OCI-LY1 (cell line): ENCODE measurements at regions not wholly inside any gene's neighbourhood (a gene's known extent, or its start where the extent isn't known, plus 50 kb on each side); places are given as distances from the start of the nearest gene placed in this dataset.

ENCODE experiments used
- H2AFZ ChIP-seq: fragments of 200-600 bp; sonication (generic), shearing (Covaris generic); 2 replicates; pipeline ENCODE4 v1.6.0; 2014; ENCODE audit warnings: antibody characterized with exemption, mild to moderate bottlenecking, low read length
- H3F3A ChIP-seq: fragments of 200-600 bp; sonication (generic), shearing (Covaris generic); 2 replicates; pipeline ENCODE4 v1.6.0; 2014; ENCODE audit warnings: mild to moderate bottlenecking, antibody characterized with exemption, low read length, moderate library complexity; ENCODE audit not compliant: insufficient read depth
- H3K27ac ChIP-seq: fragments of 200-600 bp; sonication (generic); 2 replicates; pipeline ENCODE4 v1.5.1; 2014; ENCODE audit warnings: low read length, mixed run types, mild to moderate bottlenecking, low read depth; ENCODE audit not compliant: poor library complexity, severe bottlenecking
- H3K27me3 ChIP-seq: fragments of 200-600 bp; sonication (generic); 2 replicates; pipeline ENCODE4 v1.6.0; 2014; ENCODE audit warnings: antibody characterized with exemption, mild to moderate bottlenecking, low read length, moderate library complexity; ENCODE audit not compliant: insufficient read depth
- H3K36me3 ChIP-seq: fragments of 200-600 bp; sonication (generic); 2 replicates; pipeline ENCODE4 v1.6.1; 2014; ENCODE audit warnings: mild to moderate bottlenecking, antibody characterized with exemption, low read length, moderate library complexity, mixed read lengths; ENCODE audit not compliant: insufficient read depth
- H3K4me1 ChIP-seq: fragments of 200-600 bp; sonication (generic); 2 replicates; pipeline ENCODE4 v1.5.1; 2014; ENCODE audit warnings: mild to moderate bottlenecking, low read length, moderate library complexity; ENCODE audit not compliant: insufficient read depth, severe bottlenecking
- H3K4me2 ChIP-seq: fragments of 200-600 bp; sonication (generic), shearing (Covaris generic); 2 replicates; pipeline ENCODE4 v1.6.1; 2014; ENCODE audit warnings: low read length
- H3K4me3 ChIP-seq: fragments of 200-600 bp; sonication (generic); 2 replicates; pipeline ENCODE4 v1.5.1; 2014; ENCODE audit warnings: low read length, low read depth, mild to moderate bottlenecking, mixed read lengths; ENCODE audit not compliant: poor library complexity, severe bottlenecking
- H3K79me2 ChIP-seq: fragments of 200-600 bp; shearing (Covaris generic); 2 replicates; pipeline ENCODE4 v1.6.1; 2016; ENCODE audit warnings: mixed run types, low read length, mixed read lengths; ENCODE audit not compliant: insufficient read depth
- H3K9ac ChIP-seq: fragments of 200-600 bp; sonication (generic), shearing (Covaris generic); 2 replicates; pipeline ENCODE4 v1.6.1; 2014; ENCODE audit warnings: mild to moderate bottlenecking, low read length, mixed read lengths
- H3K9me2 ChIP-seq: fragments of 200-600 bp; sonication (generic), shearing (Covaris generic); 2 replicates; pipeline ENCODE4 v1.6.1; 2014; ENCODE audit warnings: low read depth, mild to moderate bottlenecking, low read length, mixed read lengths
- H3K9me3 ChIP-seq: fragments of 200-600 bp; shearing (Covaris generic); 2 replicates; pipeline ENCODE4 v1.6.1; 2014; ENCODE audit warnings: low read length, mixed read lengths
- H4K20me1 ChIP-seq: fragments of 200-600 bp; sonication (generic), shearing (Covaris generic); 2 replicates; pipeline ENCODE4 v1.6.0; 2016; ENCODE audit warnings: mild to moderate bottlenecking, low read length; ENCODE audit not compliant: insufficient read depth
- CTCF ChIP-seq: fragments of 200-600 bp; sonication (generic), shearing (Covaris generic); IDR thresholded peaks from 2 replicates; pipeline ENCODE4 v1.5.1; 2017; ENCODE audit warnings: mild to moderate bottlenecking, antibody characterized with exemption, low read length, moderate library complexity, mixed read lengths
- EZH2 ChIP-seq: fragments of 200-600 bp; sonication (generic), shearing (Covaris generic); IDR thresholded peaks from 2 replicates; pipeline ENCODE4 v1.8.0; 2017; ENCODE audit warnings: borderline replicate concordance, mixed run types, mild to moderate bottlenecking, antibody characterized with exemption, low read length, moderate library complexity, mixed read lengths

GRCh38 chr21:38894899-38895298 lies 89.2 kb downstream of the ETS2 start:
- no peaks in the 10 kb centered on the region for H4K20me1 ChIP-seq
- H3K79me2 ChIP-seq, result no peaks in the 10 kb centered on the region
- H3K9me2 ChIP-seq, result no peaks in the 10 kb centered on the region
- H3F3A ChIP-seq, result no peaks in the 10 kb centered on the region
- no peak overlapping the region for H3K9ac ChIP-seq
- peaks cover 3% of the 10 kb centered on the region; the same call in 1 of the 2 replicates for H3K36me3 ChIP-seq
- TF ChIP-seq CTCF (no peak), EZH2 (no peak)
- H3K27me3 ChIP-seq, result no peaks in the 10 kb centered on the region
- H3K27ac ChIP-seq, result no peak overlapping the region
- H3K9me3 ChIP-seq, result no peaks in the 10 kb centered on the region
- H2AFZ ChIP-seq, result 0 out of 2 replicates have a peak overlapping the region, but pooled peaks have one; percentile 44
- H3K4me3 ChIP-seq, result no peak overlapping the region
- H3K4me1 ChIP-seq, result peaks cover 40% of the 10 kb centered on the region
- H3K4me2 ChIP-seq, result no peak overlapping the region

GRCh38 chr21:38888991-38889561 lies 83.3 kb downstream of the ETS2 start:
- no peaks in the 10 kb centered on the region for H3K27me3 ChIP-seq
- H3K9me2 ChIP-seq, result no peaks in the 10 kb centered on the region
- TF ChIP-seq CTCF (no peak), EZH2 (no peak)
- H3K27ac ChIP-seq, result no peak overlapping the region
- no peaks in the 10 kb centered on the region for H3F3A ChIP-seq
- no peaks in the 10 kb centered on the region for H3K36me3 ChIP-seq
- H3K4me1 ChIP-seq, result no peaks in the 10 kb centered on the region
- peaks cover 20% of the 10 kb centered on the region for H3K9me3 ChIP-seq
- H3K4me2 ChIP-seq, result no peak overlapping the region
- no peak overlapping the region for H3K4me3 ChIP-seq
- no peak overlapping the region for H2AFZ ChIP-seq
- no peaks in the 10 kb centered on the region for H3K79me2 ChIP-seq
- H3K9ac ChIP-seq, result no peak overlapping the region
- H4K20me1 ChIP-seq, result no peaks in the 10 kb centered on the region

GRCh38 chr21:38887749-38888148 lies 82.0 kb downstream of the ETS2 start:
- Histone ChIP-seq H3K9me3 (peaks cover 23% of the 10 kb centered on the region), H3K9ac (no peak overlapping the region), H3K27ac (no peak overlapping the region), H3F3A (no peaks in the 10 kb centered on the region), H3K79me2 (no peaks in the 10 kb centered on the region), H3K4me1 (no peaks in the 10 kb centered on the region), H3K27me3 (no peaks in the 10 kb centered on the region), H3K9me2 (no peaks in the 10 kb centered on the region), H3K4me2 (no peak overlapping the region), H3K36me3 (no peaks in the 10 kb centered on the region), H4K20me1 (no peaks in the 10 kb centered on the region), H2AFZ (no peak overlapping the region), H3K4me3 (no peak overlapping the region)
- TF ChIP-seq EZH2 (no peak), CTCF (no peak)
